ENCODE measurements at regions not wholly inside any gene's neighbourhood (a gene's known extent, or its start where the extent isn't known, plus 50 kb on each side); places are given as distances from the start of the nearest gene placed in this dataset.

GRCh38 chr9:99560561-99560960 lies 261.1 kb upstream of the NR4A3 start:
- TF ChIP-seq CTCF (conservative IDR thresholded peaks at IDR 0.05; ENCODE audit: low read depth, low read length) (no peak), EZH2 (IDR thresholded peaks at IDR 0.05; ENCODE audit: borderline replicate concordance, low read depth, low read length, poor library complexity, severe bottlenecking) (no peak)

Measured in A673 (cell line).